ENCODE measurements at regions not wholly inside any gene's neighbourhood (a gene's known extent, or its start where the extent isn't known, plus 50 kb on each side); places are given as distances from the start of the nearest gene placed in this dataset.

- Histone ChIP-seq H3K27me3 (ENCODE audit: insufficient read depth, insufficient read length) (peaks cover 4% of the 10 kb centered on the region), H3K9me3 (ENCODE audit: insufficient read depth, low read length) (no peaks in the 10 kb centered on the region), H3K9ac (ENCODE audit: insufficient read length, low read depth) (peak overlapping the region; percentile 80), H3K36me3 (ENCODE audit: insufficient read depth, insufficient read length, low read length) (no peaks in the 10 kb centered on the region), H3K4me1 (ENCODE audit: insufficient read depth, insufficient read length) (peaks cover 15% of the 10 kb centered on the region), H3K4me3 (ENCODE audit: insufficient read length, low read depth) (peak overlapping the region; percentile 26)
- TF ChIP-seq YY1 (IDR thresholded peaks at IDR 0.05; ENCODE audit: insufficient read depth, insufficient read length) = no peak
- DNase-seq (ENCODE audit: low read depth, low spot score) = peak; percentile 97
Measured at GRCh38 chr1:68293609-68294366, 61.5 kb upstream of the WLS start.

DNA sequence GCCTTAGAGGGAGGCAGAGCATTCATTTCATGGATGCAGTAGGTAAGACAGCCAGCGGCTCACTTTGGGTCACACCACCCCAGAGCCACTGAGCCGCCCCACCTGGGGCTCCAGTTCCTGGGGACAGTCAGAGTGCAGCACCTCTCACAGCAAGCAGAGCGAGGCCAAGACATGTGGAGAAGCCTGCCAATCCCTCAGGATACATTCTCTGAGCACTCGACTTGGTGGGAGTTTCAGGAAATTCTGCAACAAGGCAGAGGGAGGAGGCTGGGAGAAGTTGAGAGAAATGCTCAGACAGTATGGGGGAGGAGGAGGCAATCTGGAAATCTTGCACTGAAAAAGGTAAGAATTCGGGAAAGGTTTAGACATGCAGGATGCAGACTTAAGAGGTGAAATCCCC is 60.8 kb upstream of the WLS start:
- Histone ChIP-seq H3K27me3 (ENCODE audit: insufficient read depth, insufficient read length) (peaks cover 4% of the 10 kb centered on the region), H3K9me3 (ENCODE audit: insufficient read depth, low read length) (no peaks in the 10 kb centered on the region), H3K4me1 (ENCODE audit: insufficient read depth, insufficient read length) (peaks cover 15% of the 10 kb centered on the region), H3K36me3 (ENCODE audit: insufficient read depth, insufficient read length, low read length) (no peaks in the 10 kb centered on the region), H3K4me3 (ENCODE audit: insufficient read length, low read depth) (peak overlapping the region; percentile 26), H3K9ac (ENCODE audit: insufficient read length, low read depth) (peak overlapping the region; percentile 80)
- TF ChIP-seq YY1 (IDR thresholded peaks at IDR 0.05; ENCODE audit: insufficient read depth, insufficient read length) (no peak), ZNF274 (IDR thresholded peaks at IDR 0.05; ENCODE audit: low read depth, low read length) (no peak), SUZ12 (IDR thresholded peaks at IDR 0.05; ENCODE audit: extremely low read depth, insufficient read depth, insufficient read length) (no peak)
- DNase-seq (ENCODE audit: low read depth, low spot score) = no peak

DNA sequence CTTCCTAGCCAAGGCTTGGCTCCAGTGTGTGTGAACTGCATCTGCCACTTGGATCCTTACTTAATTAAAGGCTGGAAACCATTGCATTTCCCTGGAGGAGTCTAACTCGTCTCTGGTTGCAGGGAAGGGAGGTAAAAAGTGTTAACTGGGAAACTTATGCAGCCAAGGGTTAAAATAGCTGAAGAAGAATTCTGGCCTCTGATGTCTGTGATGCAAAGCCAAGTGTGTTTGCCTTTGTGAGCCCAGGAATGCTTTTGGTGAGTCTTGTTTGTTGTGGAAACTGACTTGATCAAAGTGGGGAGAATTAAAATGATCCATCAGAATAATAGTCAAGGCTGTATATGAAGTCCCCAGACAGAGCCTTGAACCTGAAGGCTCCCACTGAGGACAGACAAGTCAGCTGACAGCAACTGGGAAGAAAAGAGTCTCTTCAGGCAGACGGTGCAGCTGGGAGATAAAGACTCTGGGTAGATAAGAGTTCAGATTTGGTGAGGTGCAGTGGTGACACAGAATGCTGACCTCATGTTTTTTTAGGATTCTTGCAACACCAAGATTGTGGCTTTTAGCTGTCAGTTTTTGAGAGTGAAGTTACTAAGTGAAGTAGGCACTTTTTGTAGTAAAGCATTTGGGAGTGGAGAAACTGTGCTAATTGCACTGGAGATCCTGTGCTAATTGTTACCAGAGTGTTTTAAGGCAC is 59.5 kb upstream of the WLS start:
- H3K27me3 ChIP-seq (ENCODE audit: insufficient read depth, insufficient read length) = peaks cover 4% of the 10 kb centered on the region
- TF ChIP-seq ZNF274 (IDR thresholded peaks at IDR 0.05; ENCODE audit: low read depth, low read length) (no peak), SUZ12 (IDR thresholded peaks at IDR 0.05; ENCODE audit: extremely low read depth, insufficient read depth, insufficient read length) (no peak), YY1 (IDR thresholded peaks at IDR 0.05; ENCODE audit: insufficient read depth, insufficient read length) (no peak)

DNA sequence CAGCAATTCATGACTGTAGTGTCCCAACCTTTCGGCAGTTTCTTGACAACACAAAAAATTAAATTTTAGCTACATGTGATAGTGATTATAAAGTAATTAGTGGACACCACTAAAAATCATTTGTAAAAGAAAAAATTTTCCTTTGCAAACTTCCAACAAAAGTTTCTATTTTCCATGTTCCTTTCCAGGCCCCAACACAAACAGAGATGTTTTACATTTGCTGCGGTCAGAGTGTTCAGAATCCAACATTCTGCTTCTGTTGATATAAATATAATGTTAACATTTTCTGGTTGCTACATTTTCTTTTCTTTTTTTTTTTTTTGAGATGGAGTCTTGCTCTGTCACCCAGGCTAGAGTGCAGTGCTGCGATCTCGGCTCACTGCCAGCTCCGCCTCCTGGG is 54.9 kb upstream of the WLS start:
- DNase-seq (ENCODE audit: low read depth, low spot score) = no peak
- H3K36me3 ChIP-seq (ENCODE audit: insufficient read depth, insufficient read length, low read length) = no peaks in the 10 kb centered on the region
- H3K9me3 ChIP-seq (ENCODE audit: insufficient read depth, low read length) = no peaks in the 10 kb centered on the region
- TF ChIP-seq YY1 (IDR thresholded peaks at IDR 0.05; ENCODE audit: insufficient read depth, insufficient read length) (no peak), SUZ12 (IDR thresholded peaks at IDR 0.05; ENCODE audit: extremely low read depth, insufficient read depth, insufficient read length) (no peak), ZNF274 (IDR thresholded peaks at IDR 0.05; ENCODE audit: low read depth, low read length) (no peak)
- no peaks in the 10 kb centered on the region for H3K27me3 ChIP-seq (ENCODE audit: insufficient read depth, insufficient read length)
- peaks cover 2% of the 10 kb centered on the region for H3K4me1 ChIP-seq (ENCODE audit: insufficient read depth, insufficient read length)
- no peak overlapping the region for H3K4me3 ChIP-seq (ENCODE audit: insufficient read length, low read depth)
- H3K9ac ChIP-seq (ENCODE audit: insufficient read length, low read depth) = no peak overlapping the region

More for the DNA sequence above, 59.5 kb upstream of the WLS start:
- Histone ChIP-seq H3K36me3 (ENCODE audit: insufficient read depth, insufficient read length, low read length) (no peaks in the 10 kb centered on the region), H3K9me3 (ENCODE audit: insufficient read depth, low read length) (no peaks in the 10 kb centered on the region), H3K9ac (ENCODE audit: insufficient read length, low read depth) (no peak overlapping the region), H3K4me1 (ENCODE audit: insufficient read depth, insufficient read length) (peaks cover 15% of the 10 kb centered on the region), H3K4me3 (ENCODE audit: insufficient read length, low read depth) (no peak overlapping the region)
- DNase-seq (ENCODE audit: low read depth, low spot score) = peak; percentile 68

DNA sequence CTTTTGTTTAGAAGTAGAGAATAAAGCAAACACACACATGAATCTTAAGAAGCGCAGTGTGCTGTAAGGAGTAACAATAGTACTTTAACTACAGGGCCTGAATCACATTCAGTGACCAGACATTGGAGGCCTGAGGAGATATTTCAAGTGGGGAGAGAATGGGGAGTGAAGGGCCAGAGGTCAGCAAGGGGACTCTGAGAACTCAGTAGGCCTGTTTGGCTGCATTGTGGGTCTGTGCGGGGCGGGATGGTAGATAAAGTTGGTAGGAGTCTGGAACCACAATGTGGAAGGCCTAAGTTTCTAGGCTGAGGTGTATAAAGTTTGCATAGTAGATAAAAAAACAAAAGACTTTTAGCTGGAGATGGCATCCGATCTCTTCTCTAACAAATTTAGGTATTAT is 52.7 kb upstream of the WLS start:
- Histone ChIP-seq H3K36me3 (ENCODE audit: insufficient read depth, insufficient read length, low read length) (no peaks in the 10 kb centered on the region), H3K4me1 (ENCODE audit: insufficient read depth, insufficient read length) (no peaks in the 10 kb centered on the region), H3K9me3 (ENCODE audit: insufficient read depth, low read length) (no peaks in the 10 kb centered on the region), H3K4me3 (ENCODE audit: insufficient read length, low read depth) (no peak overlapping the region), H3K9ac (ENCODE audit: insufficient read length, low read depth) (no peak overlapping the region), H3K27me3 (ENCODE audit: insufficient read depth, insufficient read length) (peaks cover 2% of the 10 kb centered on the region)
- DNase-seq (ENCODE audit: low read depth, low spot score) = no peak
- TF ChIP-seq SUZ12 (IDR thresholded peaks at IDR 0.05; ENCODE audit: extremely low read depth, insufficient read depth, insufficient read length) (no peak), ZNF274 (IDR thresholded peaks at IDR 0.05; ENCODE audit: low read depth, low read length) (no peak), YY1 (IDR thresholded peaks at IDR 0.05; ENCODE audit: insufficient read depth, insufficient read length) (no peak)

- no peak for DNase-seq (ENCODE audit: low read depth, low spot score)
- no peak for TF ChIP-seq YY1 (IDR thresholded peaks at IDR 0.05; ENCODE audit: insufficient read depth, insufficient read length)
- no peak for TF ChIP-seq SUZ12 (IDR thresholded peaks at IDR 0.05; ENCODE audit: extremely low read depth, insufficient read depth, insufficient read length)
- TF ChIP-seq ZNF274 (IDR thresholded peaks at IDR 0.05; ENCODE audit: low read depth, low read length) = no peak
- Histone ChIP-seq H3K4me3 (ENCODE audit: insufficient read length, low read depth) (no peak overlapping the region), H3K27me3 (ENCODE audit: insufficient read depth, insufficient read length) (peaks cover 4% of the 10 kb centered on the region), H3K9ac (ENCODE audit: insufficient read length, low read depth) (no peak overlapping the region), H3K9me3 (ENCODE audit: insufficient read depth, low read length) (no peaks in the 10 kb centered on the region), H3K4me1 (ENCODE audit: insufficient read depth, insufficient read length) (no peaks in the 10 kb centered on the region), H3K36me3 (ENCODE audit: insufficient read depth, insufficient read length, low read length) (no peaks in the 10 kb centered on the region)
Measured at GRCh38 chr1:68281946-68282615, 49.8 kb upstream of the WLS start.

Data from NT2/D1 (cell line).